GM12878 (cell line): ENCODE measurements at regions not wholly inside any gene's neighbourhood (a gene's known extent, or its start where the extent isn't known, plus 50 kb on each side); places are given as distances from the start of the nearest gene placed in this dataset.

Source experiments
- BMI1 ChIP-seq: fragments of 450-650 bp; IDR thresholded peaks from 2 replicates; pipeline ENCODE4 v1.6.1; 2016; ENCODE audit warnings: mild to moderate bottlenecking, moderate library complexity, borderline replicate concordance
- BRCA1 ChIP-seq: IDR thresholded peaks from 2 replicates; pipeline ENCODE4 v1.6.1; 2011; ENCODE audit warnings: low read depth, low read length, improper control_type of control experiment
- CHD4 ChIP-seq: fragments of 200-600 bp; sonication (generic); IDR thresholded peaks from 2 replicates; pipeline ENCODE4 v1.6.1; 2016; ENCODE audit warnings: mild to moderate bottlenecking
- CTCF ChIP-seq, 3 experiments: IDR thresholded peaks in 2 of 3; conservative IDR thresholded peaks in 1 of 3; 2 replicates each; pipeline ENCODE4 v1.5.1; 2011; ENCODE audit warnings: low read depth in 3 of 3, low read length in 3 of 3, mild to moderate bottlenecking in 3 of 3, control low read depth in 2 of 3, moderate library complexity in 2 of 3, inconsistent platforms in 1 of 3, mixed read lengths in 1 of 3; ENCODE audit not compliant: control insufficient read depth in 2 of 3, insufficient read depth in 1 of 3; ENCODE audit errors: extremely low read depth in 1 of 3
- EGR1 ChIP-seq, 2 experiments: IDR thresholded peaks; 1 replicate in 1 of 2; 2 replicates in 1 of 2; pipeline ENCODE4 v1.6.1; 2011 to 2012; ENCODE audit warnings: low read depth in 2 of 2, low read length in 2 of 2, borderline replicate concordance in 1 of 2, mild to moderate bottlenecking in 1 of 2, moderate library complexity in 1 of 2
- MEF2B ChIP-seq: fragments of 450-650 bp; IDR thresholded peaks from 2 replicates; pipeline ENCODE4 v1.6.1; 2018; ENCODE audit warnings: mild to moderate bottlenecking, moderate library complexity; ENCODE audit not compliant: partially characterized antibody, poor library complexity, severe bottlenecking
- MYC ChIP-seq: IDR thresholded peaks from 2 replicates; pipeline ENCODE4 v1.6.1; 2011; ENCODE audit warnings: mild to moderate bottlenecking, low read length, moderate library complexity, inconsistent platforms; ENCODE audit not compliant: insufficient read depth, insufficient replicate concordance, insufficient read length, severe bottlenecking
- NBN ChIP-seq: fragments of 450-650 bp; IDR thresholded peaks from 2 replicates; pipeline ENCODE4 v1.6.1; 2016
- POLR2AphosphoS5 ChIP-seq: IDR thresholded peaks from 2 replicates; pipeline ENCODE4 v1.6.1; 2011; ENCODE audit warnings: mild to moderate bottlenecking, low read length, inconsistent platforms
- SMAD5 ChIP-seq: IDR thresholded peaks from 2 replicates; pipeline ENCODE4 v1.6.1; 2016; ENCODE audit warnings: antibody characterized with exemption, low read depth
- SREBF2 ChIP-seq: IDR thresholded peaks from 2 replicates; pipeline ENCODE4 v1.6.1; 2012; ENCODE audit warnings: mild to moderate bottlenecking, low read length
- TCF7 ChIP-seq: IDR thresholded peaks from 2 replicates; pipeline ENCODE4 v1.6.1; 2014; ENCODE audit warnings: antibody characterized with exemption, borderline replicate concordance
- TF ChIP-seq, protein P1 (sequence below): IDR thresholded peaks from 2 replicates; pipeline ENCODE4 v1.6.1; 2011; ENCODE audit warnings: borderline replicate concordance, low read depth, mild to moderate bottlenecking, moderate library complexity, low read length; ENCODE audit not compliant: insufficient read depth, poor library complexity, severe bottlenecking

DNA sequence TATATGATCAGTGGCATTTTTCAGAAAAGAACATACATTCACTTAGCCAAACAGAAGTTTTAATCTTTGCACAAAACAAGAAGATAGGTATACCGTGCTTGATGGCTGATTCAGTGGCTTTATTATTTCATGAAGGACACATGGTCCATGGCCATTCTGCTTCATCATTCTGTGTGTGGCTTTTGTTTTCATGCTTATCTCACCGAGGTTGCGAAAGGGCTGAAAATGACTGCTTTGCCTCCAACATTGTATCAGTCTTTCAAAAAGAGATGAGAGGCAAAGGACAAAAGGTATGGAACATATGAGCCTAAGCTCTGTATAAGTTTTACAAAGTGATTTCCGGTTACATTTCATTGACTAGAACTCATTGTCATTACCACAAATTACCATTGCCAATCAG, 541.1 kb downstream of the RAB28 start:
- TF ChIP-seq EGR1 (IDR thresholded peaks at IDR 0.05; ENCODE audit: borderline replicate concordance in 1 of 2, low read depth in 2 of 2, low read length in 2 of 2) (no peak), MEF2B (no peak), CHD4 (no peak), BMI1 (no peak), CTCF (IDR thresholded peaks at IDR 0.05 in 2 of 3, conservative IDR thresholded peaks at IDR 0.05 in 1 of 3; ENCODE audit: control insufficient read depth in 2 of 3, extremely low read depth in 1 of 3, insufficient read depth in 1 of 3, low read depth in 3 of 3, low read length in 3 of 3) (no peak), POLR2AphosphoS5 (no peak), NBN (no peak), MYC (no peak), SREBF2 (no peak), BRCA1 (no peak), TCF7 (no peak), SMAD5 (no peak)
- TF ChIP-seq, protein P1, sequence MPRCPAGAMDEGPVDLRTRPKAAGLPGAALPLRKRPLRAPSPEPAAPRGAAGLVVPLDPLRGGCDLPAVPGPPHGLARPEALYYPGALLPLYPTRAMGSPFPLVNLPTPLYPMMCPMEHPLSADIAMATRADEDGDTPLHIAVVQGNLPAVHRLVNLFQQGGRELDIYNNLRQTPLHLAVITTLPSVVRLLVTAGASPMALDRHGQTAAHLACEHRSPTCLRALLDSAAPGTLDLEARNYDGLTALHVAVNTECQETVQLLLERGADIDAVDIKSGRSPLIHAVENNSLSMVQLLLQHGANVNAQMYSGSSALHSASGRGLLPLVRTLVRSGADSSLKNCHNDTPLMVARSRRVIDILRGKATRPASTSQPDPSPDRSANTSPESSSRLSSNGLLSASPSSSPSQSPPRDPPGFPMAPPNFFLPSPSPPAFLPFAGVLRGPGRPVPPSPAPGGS, result no peak
